ENCODE measurements at regions not wholly inside any gene's neighbourhood (a gene's known extent, or its start where the extent isn't known, plus 50 kb on each side); places are given as distances from the start of the nearest gene placed in this dataset.

DNA sequence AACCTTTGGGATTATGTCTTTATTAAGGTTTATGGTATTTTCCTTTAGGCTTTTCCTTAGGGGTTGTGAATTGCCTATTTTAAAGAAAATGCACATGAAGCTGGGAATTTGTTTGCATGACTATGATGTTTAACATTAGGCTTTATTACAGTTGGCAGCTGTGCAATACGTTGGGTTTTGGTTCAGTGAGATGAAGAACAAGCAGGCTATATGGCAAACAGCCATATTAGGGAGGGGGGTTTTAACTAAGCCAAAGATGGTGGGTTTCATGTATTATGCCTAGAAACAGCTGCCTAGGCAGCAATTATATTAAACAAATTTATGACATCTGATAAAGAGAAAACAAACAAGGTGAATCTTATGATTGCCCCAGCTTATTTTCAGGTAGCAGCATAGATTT lies 880.8 kb downstream of the FAM181B start:
- H3K36me3 ChIP-seq (ENCODE audit: control insufficient read depth, insufficient read depth, low read length) = no peaks in the 10 kb centered on the region
- no peak overlapping the region for H3K4me3 ChIP-seq (replicated peaks; ENCODE audit: low read depth, low read length)
- TF ChIP-seq, protein P1, sequence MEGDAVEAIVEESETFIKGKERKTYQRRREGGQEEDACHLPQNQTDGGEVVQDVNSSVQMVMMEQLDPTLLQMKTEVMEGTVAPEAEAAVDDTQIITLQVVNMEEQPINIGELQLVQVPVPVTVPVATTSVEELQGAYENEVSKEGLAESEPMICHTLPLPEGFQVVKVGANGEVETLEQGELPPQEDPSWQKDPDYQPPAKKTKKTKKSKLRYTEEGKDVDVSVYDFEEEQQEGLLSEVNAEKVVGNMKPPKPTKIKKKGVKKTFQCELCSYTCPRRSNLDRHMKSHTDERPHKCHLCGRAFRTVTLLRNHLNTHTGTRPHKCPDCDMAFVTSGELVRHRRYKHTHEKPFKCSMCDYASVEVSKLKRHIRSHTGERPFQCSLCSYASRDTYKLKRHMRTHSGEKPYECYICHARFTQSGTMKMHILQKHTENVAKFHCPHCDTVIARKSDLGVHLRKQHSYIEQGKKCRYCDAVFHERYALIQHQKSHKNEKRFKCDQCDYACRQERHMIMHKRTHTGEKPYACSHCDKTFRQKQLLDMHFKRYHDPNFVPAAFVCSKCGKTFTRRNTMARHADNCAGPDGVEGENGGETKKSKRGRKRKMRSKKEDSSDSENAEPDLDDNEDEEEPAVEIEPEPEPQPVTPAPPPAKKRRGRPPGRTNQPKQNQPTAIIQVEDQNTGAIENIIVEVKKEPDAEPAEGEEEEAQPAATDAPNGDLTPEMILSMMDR (IDR thresholded peaks at IDR 0.05; ENCODE audit: insufficient read depth, low read length, poor library complexity, severe bottlenecking) = no peak
- no peaks in the 10 kb centered on the region for H3K27me3 ChIP-seq (replicated peaks; ENCODE audit: control insufficient read depth, insufficient read depth, low read length)
- no peak for DNase-seq (ENCODE audit: extremely low read depth, insufficient read length)

DNA sequence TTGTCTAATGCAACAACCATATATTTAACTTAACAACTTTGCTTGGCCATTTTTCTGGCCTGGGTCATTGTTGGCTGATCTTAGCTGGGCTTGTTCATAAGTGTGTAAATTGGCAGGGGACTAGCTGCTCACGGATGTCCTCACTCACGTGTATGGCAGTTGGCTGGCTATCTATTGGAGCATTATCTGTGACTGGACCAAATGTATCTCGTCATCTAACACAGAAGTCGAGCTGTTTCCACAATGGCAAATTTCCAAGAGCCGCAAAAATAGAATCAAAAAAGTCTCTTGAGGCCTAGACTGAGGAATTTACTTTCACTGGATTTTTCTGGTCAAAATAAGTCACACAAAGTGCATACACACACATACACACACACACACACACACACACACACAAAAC lies 893.3 kb downstream of the FAM181B start:
- H3K4me3 ChIP-seq (replicated peaks; ENCODE audit: low read depth, low read length) = no peak overlapping the region
- TF ChIP-seq, protein P1 (IDR thresholded peaks at IDR 0.05; ENCODE audit: insufficient read depth, low read length, poor library complexity, severe bottlenecking) = no peak
- no peaks in the 10 kb centered on the region for H3K27me3 ChIP-seq (replicated peaks; ENCODE audit: control insufficient read depth, insufficient read depth, low read length)
- H3K36me3 ChIP-seq (ENCODE audit: control insufficient read depth, insufficient read depth, low read length) = no peaks in the 10 kb centered on the region
- DNase-seq (ENCODE audit: extremely low read depth, insufficient read length) = no peak

DNA sequence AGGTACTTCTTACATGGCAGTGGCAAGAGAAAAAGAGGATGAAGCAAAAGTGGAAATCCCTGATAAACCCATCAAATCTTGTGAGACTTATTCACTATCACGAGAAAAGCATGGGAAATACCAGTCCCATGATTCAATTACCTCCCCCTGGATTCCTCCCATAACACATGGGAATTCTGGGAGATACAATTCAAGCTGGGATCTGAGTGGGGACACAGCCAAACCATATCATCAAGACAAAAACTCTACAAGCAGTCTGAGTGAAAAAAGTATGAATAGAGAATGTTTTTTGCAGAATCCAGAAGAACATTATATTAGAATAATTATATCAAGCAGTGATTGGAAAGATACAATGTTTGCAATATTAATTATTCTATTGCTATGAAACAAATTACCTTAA lies 893.7 kb downstream of the FAM181B start:
- no peaks in the 10 kb centered on the region for H3K27me3 ChIP-seq (replicated peaks; ENCODE audit: control insufficient read depth, insufficient read depth, low read length)
- TF ChIP-seq, protein P1 (IDR thresholded peaks at IDR 0.05; ENCODE audit: insufficient read depth, low read length, poor library complexity, severe bottlenecking) = no peak
- no peak overlapping the region for H3K4me3 ChIP-seq (replicated peaks; ENCODE audit: low read depth, low read length)
- DNase-seq (ENCODE audit: extremely low read depth, insufficient read length) = no peak
- H3K36me3 ChIP-seq (ENCODE audit: control insufficient read depth, insufficient read depth, low read length) = no peaks in the 10 kb centered on the region

DNA sequence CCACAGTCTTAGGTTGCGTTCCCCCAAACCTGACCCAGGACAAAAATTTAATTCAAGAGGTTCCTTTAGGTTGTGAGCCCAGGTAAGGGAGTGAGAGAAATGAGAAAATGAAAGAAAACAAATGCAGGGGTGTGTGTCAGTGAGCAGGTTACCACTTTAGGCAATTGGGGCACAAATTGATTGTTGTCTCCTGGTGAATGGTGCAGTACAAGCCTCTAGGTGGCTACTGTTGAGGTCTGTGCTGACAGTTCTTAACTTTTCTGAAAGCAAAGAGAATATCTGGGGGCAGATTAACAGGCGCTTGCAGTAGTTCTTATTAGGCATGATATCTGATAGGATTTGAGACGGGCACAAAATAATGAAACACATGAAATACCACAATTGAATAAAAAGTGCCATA lies 894.6 kb downstream of the FAM181B start:
- DNase-seq (ENCODE audit: extremely low read depth, insufficient read length) = no peak
- no peaks in the 10 kb centered on the region for H3K27me3 ChIP-seq (replicated peaks; ENCODE audit: control insufficient read depth, insufficient read depth, low read length)
- no peak overlapping the region for H3K4me3 ChIP-seq (replicated peaks; ENCODE audit: low read depth, low read length)
- TF ChIP-seq, protein P1 (IDR thresholded peaks at IDR 0.05; ENCODE audit: insufficient read depth, low read length, poor library complexity, severe bottlenecking) = peak; percentile 2
- no peaks in the 10 kb centered on the region for H3K36me3 ChIP-seq (ENCODE audit: control insufficient read depth, insufficient read depth, low read length)

DNA sequence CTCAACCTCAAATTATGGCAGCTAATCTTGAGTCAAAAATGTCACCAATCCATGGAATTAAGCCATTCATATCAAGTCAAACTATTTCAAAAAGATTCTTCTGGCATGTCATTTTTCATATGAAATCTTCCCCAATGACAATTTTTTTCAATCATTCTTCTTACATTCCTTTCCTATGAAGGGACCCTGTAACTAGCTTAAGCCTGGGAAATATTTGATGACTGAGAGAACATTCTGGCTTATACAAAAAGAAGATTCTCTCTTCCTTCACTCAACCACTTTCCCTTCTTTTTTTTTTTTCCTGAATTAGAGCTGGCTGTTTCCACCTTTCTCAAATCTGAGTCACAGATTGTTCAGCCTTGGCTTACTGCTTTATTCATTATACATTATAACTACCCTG lies 903.7 kb downstream of the FAM181B start:
- Histone ChIP-seq H3K36me3 (ENCODE audit: control insufficient read depth, insufficient read depth, low read length) (no peaks in the 10 kb centered on the region), H3K27me3 (replicated peaks; ENCODE audit: control insufficient read depth, insufficient read depth, low read length) (no peaks in the 10 kb centered on the region), H3K4me3 (replicated peaks; ENCODE audit: low read depth, low read length) (no peak overlapping the region)
- TF ChIP-seq, protein P1 (IDR thresholded peaks at IDR 0.05; ENCODE audit: insufficient read depth, low read length, poor library complexity, severe bottlenecking) = no peak
- no peak for DNase-seq (ENCODE audit: extremely low read depth, insufficient read length)

DNA sequence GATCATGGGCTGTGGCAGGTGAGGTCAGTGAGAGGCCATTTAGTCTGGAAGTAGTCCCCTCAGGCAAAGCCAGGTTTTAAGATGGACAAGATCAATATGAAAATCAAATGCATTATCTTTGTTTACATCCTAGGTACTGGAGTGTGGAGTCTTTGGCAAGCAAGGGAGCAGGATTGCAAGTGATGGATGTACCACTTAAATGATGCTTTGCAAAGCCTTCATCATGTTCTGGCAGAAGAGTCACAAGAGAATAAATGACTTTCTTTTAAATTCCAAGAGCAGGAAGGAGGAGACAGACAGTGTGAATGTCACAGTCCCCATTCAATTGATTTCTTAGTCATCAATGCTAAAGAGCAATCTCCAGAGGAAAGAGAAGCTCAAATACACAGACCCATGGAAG lies 908.3 kb downstream of the FAM181B start:
- Histone ChIP-seq H3K4me3 (replicated peaks; ENCODE audit: low read depth, low read length) (no peak overlapping the region), H3K36me3 (ENCODE audit: control insufficient read depth, insufficient read depth, low read length) (no peaks in the 10 kb centered on the region), H3K27me3 (replicated peaks; ENCODE audit: control insufficient read depth, insufficient read depth, low read length) (no peaks in the 10 kb centered on the region)
- TF ChIP-seq, protein P1 (IDR thresholded peaks at IDR 0.05; ENCODE audit: insufficient read depth, low read length, poor library complexity, severe bottlenecking) = no peak
- DNase-seq (ENCODE audit: extremely low read depth, insufficient read length) = no peak

All from GM06990 (cell line).